ENCODE measurements at regions not wholly inside any gene's neighbourhood (a gene's known extent, or its start where the extent isn't known, plus 50 kb on each side); places are given as distances from the start of the nearest gene placed in this dataset.

DNA sequence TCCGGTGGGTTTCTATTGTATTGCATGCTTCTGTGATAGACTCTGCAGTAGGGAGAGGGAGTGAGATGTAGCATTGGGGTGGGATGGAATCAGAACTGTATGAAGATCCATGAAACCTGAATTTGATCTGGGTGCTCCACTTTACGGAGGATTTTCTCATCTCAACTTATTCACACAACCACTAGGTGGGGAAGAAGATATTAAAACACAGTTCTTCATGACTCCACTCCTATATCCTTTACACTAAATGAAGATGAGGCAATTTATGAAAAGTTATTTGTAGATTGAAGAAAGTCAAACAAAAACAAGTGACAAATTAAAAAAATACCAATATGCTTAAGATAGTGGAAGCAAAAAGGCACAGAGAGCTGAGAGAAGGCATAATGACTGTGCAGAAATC, 92.6 kb upstream of the PDGFD start:
- no peak overlapping the region for H3K4ac ChIP-seq (ENCODE audit: low read depth, low read length)
- no peaks in the 10 kb centered on the region for H3K79me1 ChIP-seq (ENCODE audit: low read length)
- no peak overlapping the region for H2BK5ac ChIP-seq (ENCODE audit: low read depth, low read length, poor library complexity)
- H3K4me1 ChIP-seq (ENCODE audit: control insufficient read depth in 1 of 2, insufficient read depth in 2 of 2, low read length in 2 of 2) = no peaks in the 10 kb centered on the region
- H4K91ac ChIP-seq (ENCODE audit: low read depth, low read length) = no peak overlapping the region
- no peak overlapping the region for H3K4me3 ChIP-seq (ENCODE audit: low read depth, low read length)
- no peak overlapping the region for H3K4me2 ChIP-seq (ENCODE audit: low read length)
- no peaks in the 10 kb centered on the region for H3K9me3 ChIP-seq (ENCODE audit: insufficient read depth, low read depth, low read length)
- no peak overlapping the region for H3K18ac ChIP-seq (ENCODE audit: low read length)
- H2AFZ ChIP-seq (ENCODE audit: insufficient read depth, low read length, poor library complexity) = no peak overlapping the region
- no peaks in the 10 kb centered on the region for H3K36me3 ChIP-seq (ENCODE audit: control insufficient read depth in 1 of 2, insufficient read depth in 2 of 2, low read length in 2 of 2)
- no peak overlapping the region for H3K14ac ChIP-seq (ENCODE audit: low read length)
- no peaks in the 10 kb centered on the region for H3K79me2 ChIP-seq (ENCODE audit: control insufficient read depth, insufficient read depth, low read length, poor library complexity)
- H2BK120ac ChIP-seq (ENCODE audit: insufficient read depth, low read length, poor library complexity) = no peak overlapping the region
- no peak overlapping the region for H4K12ac ChIP-seq (ENCODE audit: low read depth, low read length)
- no peak overlapping the region for H3K27ac ChIP-seq (ENCODE audit: low read depth, low read length)
- H4K8ac ChIP-seq (ENCODE audit: low read depth, low read length) = no peak overlapping the region
- DNase-seq = peak in 1 of 2 donors; percentile 2
- H3K27me3 ChIP-seq (ENCODE audit: insufficient read depth, low read length) = no peaks in the 10 kb centered on the region
- H2BK12ac ChIP-seq (ENCODE audit: low read length) = no peak overlapping the region
- WGBS (ENCODE audit: extremely low coverage, insufficient coverage, insufficient read length) = no CpG with 5 or more reads among the region's 2 CpGs
- H3K23ac ChIP-seq (ENCODE audit: low read length) = no peak overlapping the region
- H2AK5ac ChIP-seq (ENCODE audit: low read length) = no peak overlapping the region
- H3K9ac ChIP-seq (ENCODE audit: low read length) = no peak overlapping the region

GRCh38 chr11:104254347-104254746, 90.4 kb upstream of the PDGFD start:
- Histone ChIP-seq H3K4ac (ENCODE audit: low read depth, low read length) (no peak overlapping the region), H3K4me1 (ENCODE audit: control insufficient read depth in 1 of 2, insufficient read depth in 2 of 2, low read length in 2 of 2) (no peaks in the 10 kb centered on the region), H3K79me1 (ENCODE audit: low read length) (no peaks in the 10 kb centered on the region), H3K9ac (ENCODE audit: low read length) (no peak overlapping the region), H4K8ac (ENCODE audit: low read depth, low read length) (no peak overlapping the region), H4K91ac (ENCODE audit: low read depth, low read length) (no peak overlapping the region), H4K12ac (ENCODE audit: low read depth, low read length) (no peak overlapping the region), H2BK120ac (ENCODE audit: insufficient read depth, low read length, poor library complexity) (no peak overlapping the region), H2AK5ac (ENCODE audit: low read length) (no peak overlapping the region), H2BK12ac (ENCODE audit: low read length) (no peak overlapping the region), H3K79me2 (ENCODE audit: control insufficient read depth, insufficient read depth, low read length, poor library complexity) (no peaks in the 10 kb centered on the region), H3K4me2 (ENCODE audit: low read length) (no peak overlapping the region), H2BK5ac (ENCODE audit: low read depth, low read length, poor library complexity) (no peak overlapping the region), H3K23ac (ENCODE audit: low read length) (no peak overlapping the region), H3K4me3 (ENCODE audit: low read depth, low read length) (no peak overlapping the region), H3K18ac (ENCODE audit: low read length) (no peak overlapping the region), H3K27ac (ENCODE audit: low read depth, low read length) (no peak overlapping the region), H3K27me3 (ENCODE audit: insufficient read depth, low read length) (no peaks in the 10 kb centered on the region), H3K36me3 (ENCODE audit: control insufficient read depth in 1 of 2, insufficient read depth in 2 of 2, low read length in 2 of 2) (no peaks in the 10 kb centered on the region), H3K9me3 (ENCODE audit: insufficient read depth, low read depth, low read length) (no peaks in the 10 kb centered on the region), H3K14ac (ENCODE audit: low read length) (no peak overlapping the region), H2AFZ (ENCODE audit: insufficient read depth, low read length, poor library complexity) (no peak overlapping the region)
- peak in 1 of 2 donors; percentile 21 for DNase-seq
- WGBS (ENCODE audit: extremely low coverage, insufficient coverage, insufficient read length) = no CpG with 5 or more reads among the region's 8 CpGs

GRCh38 chr11:104246590-104246989, 82.6 kb upstream of the PDGFD start:
- Histone ChIP-seq H4K12ac (ENCODE audit: low read depth, low read length) (no peak overlapping the region), H3K23ac (ENCODE audit: low read length) (no peak overlapping the region), H3K4me2 (ENCODE audit: low read length) (no peak overlapping the region), H3K4me3 (ENCODE audit: low read depth, low read length) (no peak overlapping the region), H3K18ac (ENCODE audit: low read length) (no peak overlapping the region), H3K9me3 (ENCODE audit: insufficient read depth, low read depth, low read length) (no peaks in the 10 kb centered on the region), H3K27ac (ENCODE audit: low read depth, low read length) (no peak overlapping the region), H3K4me1 (ENCODE audit: control insufficient read depth in 1 of 2, insufficient read depth in 2 of 2, low read length in 2 of 2) (no peaks in the 10 kb centered on the region), H3K4ac (ENCODE audit: low read depth, low read length) (no peak overlapping the region), H2BK12ac (ENCODE audit: low read length) (no peak overlapping the region), H3K27me3 (ENCODE audit: insufficient read depth, low read length) (no peaks in the 10 kb centered on the region), H3K79me1 (ENCODE audit: low read length) (no peaks in the 10 kb centered on the region), H4K8ac (ENCODE audit: low read depth, low read length) (no peak overlapping the region), H3K36me3 (ENCODE audit: control insufficient read depth in 1 of 2, insufficient read depth in 2 of 2, low read length in 2 of 2) (no peaks in the 10 kb centered on the region), H3K9ac (ENCODE audit: low read length) (no peak overlapping the region), H2BK120ac (ENCODE audit: insufficient read depth, low read length, poor library complexity) (no peak overlapping the region), H2AFZ (ENCODE audit: insufficient read depth, low read length, poor library complexity) (no peak overlapping the region), H2BK5ac (ENCODE audit: low read depth, low read length, poor library complexity) (no peak overlapping the region), H2AK5ac (ENCODE audit: low read length) (no peak overlapping the region), H3K79me2 (ENCODE audit: control insufficient read depth, insufficient read depth, low read length, poor library complexity) (no peaks in the 10 kb centered on the region), H4K91ac (ENCODE audit: low read depth, low read length) (no peak overlapping the region), H3K14ac (ENCODE audit: low read length) (no peak overlapping the region)
- no peak for DNase-seq
- WGBS (ENCODE audit: extremely low coverage, insufficient coverage, insufficient read length) = no CpG with 5 or more reads among the region's 3 CpGs

DNA sequence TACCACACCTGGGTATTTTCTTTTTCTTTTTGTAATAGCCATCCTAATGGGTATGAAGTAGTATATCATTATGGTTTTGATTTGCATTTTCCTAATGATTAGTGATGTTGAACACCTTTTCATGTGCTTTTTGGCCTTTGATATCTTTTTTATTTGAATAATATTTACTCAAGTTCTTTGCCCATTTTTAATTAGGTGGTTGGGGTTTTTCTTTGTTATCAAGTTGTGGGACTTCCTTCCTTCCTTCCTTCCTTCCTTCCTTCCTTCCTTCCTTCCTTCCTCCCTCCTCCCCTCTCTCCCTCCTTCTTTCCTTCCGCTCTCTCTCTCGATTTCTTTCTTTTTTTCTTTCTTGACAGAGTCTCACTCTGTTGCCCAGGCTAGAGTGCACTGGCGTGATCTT, 75.0 kb upstream of the PDGFD start:
- H3K14ac ChIP-seq (ENCODE audit: low read length) = no peak overlapping the region
- no peak overlapping the region for H3K4ac ChIP-seq (ENCODE audit: low read depth, low read length)
- no peaks in the 10 kb centered on the region for H3K79me1 ChIP-seq (ENCODE audit: low read length)
- no peak for DNase-seq
- no peak overlapping the region for H2BK120ac ChIP-seq (ENCODE audit: insufficient read depth, low read length, poor library complexity)
- no peaks in the 10 kb centered on the region for H3K79me2 ChIP-seq (ENCODE audit: control insufficient read depth, insufficient read depth, low read length, poor library complexity)
- 100% methylated on average over 2 of the region's 3 CpGs for WGBS (ENCODE audit: extremely low coverage, insufficient coverage, insufficient read length)
- H4K8ac ChIP-seq (ENCODE audit: low read depth, low read length) = no peak overlapping the region
- H3K9ac ChIP-seq (ENCODE audit: low read length) = no peak overlapping the region
- H3K27me3 ChIP-seq (ENCODE audit: insufficient read depth, low read length) = no peaks in the 10 kb centered on the region
- no peak overlapping the region for H2AFZ ChIP-seq (ENCODE audit: insufficient read depth, low read length, poor library complexity)
- H3K23ac ChIP-seq (ENCODE audit: low read length) = no peak overlapping the region
- H3K18ac ChIP-seq (ENCODE audit: low read length) = no peak overlapping the region
- no peaks in the 10 kb centered on the region for H3K4me1 ChIP-seq (ENCODE audit: control insufficient read depth in 1 of 2, insufficient read depth in 2 of 2, low read length in 2 of 2)
- H2BK5ac ChIP-seq (ENCODE audit: low read depth, low read length, poor library complexity) = no peak overlapping the region
- no peak overlapping the region for H3K4me3 ChIP-seq (ENCODE audit: low read depth, low read length)
- no peaks in the 10 kb centered on the region for H3K36me3 ChIP-seq (ENCODE audit: control insufficient read depth in 1 of 2, insufficient read depth in 2 of 2, low read length in 2 of 2)
- no peak overlapping the region for H4K91ac ChIP-seq (ENCODE audit: low read depth, low read length)
- H4K12ac ChIP-seq (ENCODE audit: low read depth, low read length) = no peak overlapping the region
- H2AK5ac ChIP-seq (ENCODE audit: low read length) = no peak overlapping the region
- no peak overlapping the region for H3K27ac ChIP-seq (ENCODE audit: low read depth, low read length)
- H3K4me2 ChIP-seq (ENCODE audit: low read length) = no peak overlapping the region
- H2BK12ac ChIP-seq (ENCODE audit: low read length) = no peak overlapping the region
- H3K9me3 ChIP-seq (ENCODE audit: insufficient read depth, low read depth, low read length) = no peaks in the 10 kb centered on the region

All from trophoblast cell (in vitro differentiated cells and primary cell).